ENCODE measurements at regions not wholly inside any gene's neighbourhood (a gene's known extent, or its start where the extent isn't known, plus 50 kb on each side); places are given as distances from the start of the nearest gene placed in this dataset.

DNA sequence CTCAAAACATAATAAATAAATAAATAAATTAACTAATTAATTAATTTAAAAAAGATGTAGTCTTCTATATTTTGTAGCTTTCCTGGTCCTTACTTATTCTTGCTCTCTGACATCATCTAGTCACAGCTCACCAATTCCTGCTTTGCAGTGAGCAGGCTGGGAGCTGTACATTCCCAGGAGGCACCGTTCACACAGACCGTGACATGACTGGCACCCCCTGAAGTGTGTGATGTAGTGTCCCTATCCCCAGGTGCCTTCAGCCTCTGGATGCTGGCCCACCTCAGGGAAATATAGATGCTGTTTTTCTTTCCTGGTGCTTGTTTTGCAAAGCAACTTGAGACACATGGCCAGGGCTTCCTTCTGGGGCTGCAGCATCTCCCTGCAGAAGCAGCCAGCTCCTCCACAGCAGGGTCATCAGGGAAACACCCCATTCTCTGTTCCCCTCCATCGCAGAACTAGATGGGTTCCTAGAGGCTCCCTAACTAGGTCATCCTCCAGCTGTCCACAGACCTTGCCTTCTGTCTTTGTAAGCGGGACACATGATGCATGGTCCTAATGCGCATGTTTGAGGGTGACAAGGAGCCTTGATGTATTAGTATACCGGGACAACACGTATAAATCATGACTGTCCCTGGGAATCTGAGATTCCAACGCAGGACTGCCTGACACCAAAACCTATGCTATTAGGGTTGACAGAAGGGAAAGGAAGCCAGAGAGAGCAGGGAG, 76.4 kb downstream of the RHOB start:
- DNase-seq = no peak
- H3K4me3 ChIP-seq = no peak overlapping the region
- TF ChIP-seq, protein P1, sequence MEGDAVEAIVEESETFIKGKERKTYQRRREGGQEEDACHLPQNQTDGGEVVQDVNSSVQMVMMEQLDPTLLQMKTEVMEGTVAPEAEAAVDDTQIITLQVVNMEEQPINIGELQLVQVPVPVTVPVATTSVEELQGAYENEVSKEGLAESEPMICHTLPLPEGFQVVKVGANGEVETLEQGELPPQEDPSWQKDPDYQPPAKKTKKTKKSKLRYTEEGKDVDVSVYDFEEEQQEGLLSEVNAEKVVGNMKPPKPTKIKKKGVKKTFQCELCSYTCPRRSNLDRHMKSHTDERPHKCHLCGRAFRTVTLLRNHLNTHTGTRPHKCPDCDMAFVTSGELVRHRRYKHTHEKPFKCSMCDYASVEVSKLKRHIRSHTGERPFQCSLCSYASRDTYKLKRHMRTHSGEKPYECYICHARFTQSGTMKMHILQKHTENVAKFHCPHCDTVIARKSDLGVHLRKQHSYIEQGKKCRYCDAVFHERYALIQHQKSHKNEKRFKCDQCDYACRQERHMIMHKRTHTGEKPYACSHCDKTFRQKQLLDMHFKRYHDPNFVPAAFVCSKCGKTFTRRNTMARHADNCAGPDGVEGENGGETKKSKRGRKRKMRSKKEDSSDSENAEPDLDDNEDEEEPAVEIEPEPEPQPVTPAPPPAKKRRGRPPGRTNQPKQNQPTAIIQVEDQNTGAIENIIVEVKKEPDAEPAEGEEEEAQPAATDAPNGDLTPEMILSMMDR (IDR thresholded peaks at IDR 0.05) = no peak
- no peak for TF ChIP-seq POLR2A (IDR thresholded peaks at IDR 0.05)
- no peak overlapping the region for H3K27ac ChIP-seq
- intact Hi-C loops (cut with DNase I; ENCODE audit: low total_unique reads) = no loop called here
- no peaks in the 10 kb centered on the region for H3K27me3 ChIP-seq
- H3K9me3 ChIP-seq = no peaks in the 10 kb centered on the region
- no peaks in the 10 kb centered on the region for H3K4me1 ChIP-seq
- no peaks in the 10 kb centered on the region for H3K36me3 ChIP-seq

DNA sequence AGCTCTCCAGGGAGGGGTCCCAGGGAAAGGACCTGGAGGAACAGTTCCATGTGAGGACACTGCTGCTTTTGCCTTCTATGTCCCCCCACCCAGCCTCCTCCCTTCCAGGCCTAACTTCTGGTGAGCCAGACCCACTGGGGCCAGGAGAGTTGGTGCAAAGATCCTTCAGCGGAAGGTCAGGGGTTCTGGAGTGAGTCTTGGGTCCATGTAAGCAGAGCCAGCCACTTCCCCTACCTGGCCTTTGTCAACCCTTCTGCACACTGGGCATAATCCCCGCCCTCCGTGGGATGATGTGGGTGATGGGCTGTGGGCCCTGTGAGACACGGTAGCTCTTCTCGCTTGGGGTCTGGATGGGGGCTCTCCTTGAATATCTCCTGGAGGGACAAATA, 76.9 kb downstream of the RHOB start:
- DNase-seq = no peak
- Histone ChIP-seq H3K4me3 (no peak overlapping the region), H3K36me3 (no peaks in the 10 kb centered on the region), H3K27me3 (no peaks in the 10 kb centered on the region), H3K4me1 (no peaks in the 10 kb centered on the region), H3K9me3 (no peaks in the 10 kb centered on the region), H3K27ac (no peak overlapping the region)
- intact Hi-C loops (cut with DNase I; ENCODE audit: low total_unique reads) = no loop called here
- TF ChIP-seq, protein P1 (IDR thresholded peaks at IDR 0.05) = no peak
- no peak for TF ChIP-seq POLR2A (IDR thresholded peaks at IDR 0.05)

- intact Hi-C loops (cut with DNase I; ENCODE audit: low total_unique reads) = no loop called here
Observed at GRCh38 chr2:20524412-20525040, 77.7 kb downstream of the RHOB start.

DNA sequence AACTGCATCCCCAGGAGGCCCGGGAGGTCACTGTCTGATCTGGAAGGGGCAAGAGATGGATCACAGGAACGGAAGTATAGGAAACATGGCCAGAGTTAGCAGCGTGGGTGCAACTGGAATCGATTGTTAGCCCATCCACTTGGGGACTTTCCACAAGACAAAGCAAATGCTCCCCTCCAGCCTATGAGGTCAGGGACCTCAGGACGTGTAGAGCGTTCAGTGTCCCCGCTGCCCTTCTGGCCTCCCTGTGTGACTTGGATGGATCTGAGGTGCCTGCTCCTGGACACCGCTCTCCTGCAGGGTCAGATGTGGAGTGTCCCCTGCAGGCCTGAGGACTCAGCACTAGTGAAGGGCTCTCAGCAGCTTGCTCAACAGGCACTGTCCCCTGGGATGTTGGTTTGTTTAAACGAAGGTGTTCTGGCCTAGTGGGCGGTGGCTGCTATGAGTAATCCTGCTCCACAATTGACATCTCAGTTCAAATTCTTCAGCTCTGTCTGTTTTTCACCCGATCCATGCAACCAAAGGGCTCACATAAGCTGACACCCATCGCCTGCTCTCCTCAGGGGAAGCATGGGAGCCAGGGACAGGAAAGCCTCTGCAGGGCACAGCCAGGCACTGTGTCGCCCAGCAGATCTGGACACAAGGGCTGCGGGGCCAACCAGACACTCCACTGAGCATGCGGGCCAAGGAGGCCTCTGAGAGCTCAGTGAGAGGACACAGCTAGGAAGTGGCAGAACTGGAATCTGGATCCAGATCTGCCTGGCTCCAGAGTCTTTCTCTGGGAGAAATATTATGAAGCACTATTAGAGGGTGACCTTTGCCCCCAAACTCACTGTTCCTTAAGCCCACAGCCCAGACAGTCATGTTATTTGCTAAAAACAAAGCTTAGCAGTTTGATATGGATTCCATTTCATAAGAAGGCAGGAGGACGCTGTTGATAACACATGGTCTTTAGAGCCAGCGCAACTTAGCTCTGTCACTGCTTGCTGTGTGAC, 78.5 kb downstream of the RHOB start:
- intact Hi-C loops (cut with DNase I; ENCODE audit: low total_unique reads) = no loop called here
- peak; percentile 42 to 67 for DNase-seq
- H3K4me3 ChIP-seq = no peak overlapping the region

More at GRCh38 chr2:20524412-20525040, 77.7 kb downstream of the RHOB start:
- H3K4me1 ChIP-seq = no peaks in the 10 kb centered on the region
- peak overlapping the region; percentile 28 to 48 for H3K27ac ChIP-seq
- no peak overlapping the region for H3K4me3 ChIP-seq
- no peaks in the 10 kb centered on the region for H3K27me3 ChIP-seq
- TF ChIP-seq POLR2A (IDR thresholded peaks at IDR 0.05) = no peak
- no peaks in the 10 kb centered on the region for H3K36me3 ChIP-seq
- H3K9me3 ChIP-seq = no peaks in the 10 kb centered on the region
- peak; percentile 60 to 66 for DNase-seq

GRCh38 chr2:20526160-20526559, 79.3 kb downstream of the RHOB start:
- intact Hi-C loops (cut with DNase I; ENCODE audit: low total_unique reads) = no loop called here

More for the DNA sequence above, 78.5 kb downstream of the RHOB start:
- Histone ChIP-seq H3K4me1 (no peaks in the 10 kb centered on the region), H3K27me3 (no peaks in the 10 kb centered on the region), H3K27ac (peak overlapping the region; percentile 28 to 48), H3K9me3 (no peaks in the 10 kb centered on the region), H3K36me3 (no peaks in the 10 kb centered on the region)
- TF ChIP-seq POLR2A (IDR thresholded peaks at IDR 0.05) = no peak
- TF ChIP-seq, protein P1 (IDR thresholded peaks at IDR 0.05) = no peak

More at GRCh38 chr2:20526160-20526559, 79.3 kb downstream of the RHOB start:
- Histone ChIP-seq H3K4me3 (no peak overlapping the region), H3K27ac (peak overlapping the region in 1 of 2 donors; percentile 11), H3K4me1 (no peaks in the 10 kb centered on the region), H3K27me3 (no peaks in the 10 kb centered on the region), H3K9me3 (no peaks in the 10 kb centered on the region), H3K36me3 (no peaks in the 10 kb centered on the region)
- TF ChIP-seq POLR2A (IDR thresholded peaks at IDR 0.05) = no peak
- TF ChIP-seq, protein P1 (IDR thresholded peaks at IDR 0.05) = no peak
- DNase-seq = no peak
